ENCODE measurements at regions not wholly inside any gene's neighbourhood (a gene's known extent, or its start where the extent isn't known, plus 50 kb on each side); places are given as distances from the start of the nearest gene placed in this dataset.

GRCh38 chr10:83233691-83234090 is 905.6 kb upstream of the GHITM start:
- no peak for FAIRE-seq

GRCh38 chr10:83248106-83248631 is 891.1 kb upstream of the GHITM start:
- FAIRE-seq (no peak), DNase-seq (ENCODE audit: low spot score in 2 of 2) (no peak)

More at GRCh38 chr10:83233691-83234090, 905.6 kb upstream of the GHITM start:
- DNase-seq (ENCODE audit: low spot score in 2 of 2), result no peak

- no peak for FAIRE-seq
Observed at GRCh38 chr10:83250396-83250795, 888.9 kb upstream of the GHITM start.

GRCh38 chr10:83252169-83252568 is 887.1 kb upstream of the GHITM start:
- FAIRE-seq, result no peak

More at GRCh38 chr10:83250396-83250795, 888.9 kb upstream of the GHITM start:
- no peak for DNase-seq (ENCODE audit: low spot score in 2 of 2)

GRCh38 chr10:83252596-83252995 is 886.7 kb upstream of the GHITM start:
- FAIRE-seq, result no peak
- no peak for DNase-seq (ENCODE audit: low spot score in 2 of 2)

More at GRCh38 chr10:83252169-83252568, 887.1 kb upstream of the GHITM start:
- no peak for DNase-seq (ENCODE audit: low spot score in 2 of 2)

GRCh38 chr10:83253011-83253671 is 886.2 kb upstream of the GHITM start:
- DNase-seq (ENCODE audit: low spot score in 2 of 2), result no peak
- FAIRE-seq, result no peak

- FAIRE-seq, result no peak
Observed at GRCh38 chr10:83254698-83255097, 884.6 kb upstream of the GHITM start.

GRCh38 chr10:83262434-83262833 is 876.9 kb upstream of the GHITM start:
- FAIRE-seq, result no peak
- no peak for DNase-seq (ENCODE audit: low spot score in 2 of 2)

More at GRCh38 chr10:83254698-83255097, 884.6 kb upstream of the GHITM start:
- DNase-seq (ENCODE audit: low spot score in 2 of 2), result no peak

GRCh38 chr10:83272666-83273434 is 866.5 kb upstream of the GHITM start:
- FAIRE-seq (no peak), DNase-seq (ENCODE audit: low spot score in 2 of 2) (no peak)

- FAIRE-seq (no peak), DNase-seq (ENCODE audit: low spot score in 2 of 2) (no peak)
Observed at GRCh38 chr10:83274088-83274487, 865.2 kb upstream of the GHITM start.

- DNase-seq (ENCODE audit: low spot score in 2 of 2) (no peak), FAIRE-seq (no peak)
Observed at GRCh38 chr10:83276971-83277370, 862.3 kb upstream of the GHITM start.

- DNase-seq (ENCODE audit: low spot score in 2 of 2), result no peak
- no peak for FAIRE-seq
Observed at GRCh38 chr10:83283151-83283550, 856.2 kb upstream of the GHITM start.

- FAIRE-seq, result no peak
- DNase-seq (ENCODE audit: low spot score in 2 of 2), result no peak
Observed at GRCh38 chr10:83287374-83287773, 851.9 kb upstream of the GHITM start.

GRCh38 chr10:83289373-83289772 is 849.9 kb upstream of the GHITM start:
- FAIRE-seq, result no peak
- no peak for DNase-seq (ENCODE audit: low spot score in 2 of 2)

- FAIRE-seq, result no peak
- no peak for DNase-seq (ENCODE audit: low spot score in 2 of 2)
Observed at GRCh38 chr10:83289948-83290347, 849.4 kb upstream of the GHITM start.

GRCh38 chr10:83301732-83302131 is 837.6 kb upstream of the GHITM start:
- FAIRE-seq, result no peak
- no peak for DNase-seq (ENCODE audit: low spot score in 2 of 2)

- peak; percentile 44 for FAIRE-seq
Observed at GRCh38 chr10:83302623-83303022, 836.7 kb upstream of the GHITM start.

GRCh38 chr10:83310688-83311087 is 828.6 kb upstream of the GHITM start:
- DNase-seq (ENCODE audit: low spot score in 2 of 2) (no peak), FAIRE-seq (no peak)

More at GRCh38 chr10:83302623-83303022, 836.7 kb upstream of the GHITM start:
- DNase-seq (ENCODE audit: low spot score in 2 of 2), result no peak

- FAIRE-seq (no peak), DNase-seq (ENCODE audit: low spot score in 2 of 2) (no peak)
Observed at GRCh38 chr10:83312570-83312969, 826.7 kb upstream of the GHITM start.

- no peak for FAIRE-seq
- no peak for DNase-seq (ENCODE audit: low spot score in 2 of 2)
Observed at GRCh38 chr10:83332690-83333089, 806.6 kb upstream of the GHITM start.

GRCh38 chr10:83333566-83333965 is 805.7 kb upstream of the GHITM start:
- DNase-seq (ENCODE audit: low spot score in 2 of 2), result no peak
- no peak for FAIRE-seq

GRCh38 chr10:83343676-83344075 is 795.6 kb upstream of the GHITM start:
- FAIRE-seq (no peak), DNase-seq (ENCODE audit: low spot score in 2 of 2) (no peak)

Measured in frontal cortex (tissue), 3 donors.